ENCODE measurements at regions not wholly inside any gene's neighbourhood (a gene's known extent, or its start where the extent isn't known, plus 50 kb on each side); places are given as distances from the start of the nearest gene placed in this dataset.

- CTCF ChIA-PET: interaction anchor here (2.8 kb wide), 1 partner anchor 34 kb away, joined by 15 read pairs; no protein-coding TSS in a partner anchor
- H3K27me3 Mint-ChIP-seq (ENCODE audit: low read depth): peaks cover under 1% of the 10 kb centered on the region; the same call in 1 of the 2 replicates
- TF ChIP-seq, protein P1, sequence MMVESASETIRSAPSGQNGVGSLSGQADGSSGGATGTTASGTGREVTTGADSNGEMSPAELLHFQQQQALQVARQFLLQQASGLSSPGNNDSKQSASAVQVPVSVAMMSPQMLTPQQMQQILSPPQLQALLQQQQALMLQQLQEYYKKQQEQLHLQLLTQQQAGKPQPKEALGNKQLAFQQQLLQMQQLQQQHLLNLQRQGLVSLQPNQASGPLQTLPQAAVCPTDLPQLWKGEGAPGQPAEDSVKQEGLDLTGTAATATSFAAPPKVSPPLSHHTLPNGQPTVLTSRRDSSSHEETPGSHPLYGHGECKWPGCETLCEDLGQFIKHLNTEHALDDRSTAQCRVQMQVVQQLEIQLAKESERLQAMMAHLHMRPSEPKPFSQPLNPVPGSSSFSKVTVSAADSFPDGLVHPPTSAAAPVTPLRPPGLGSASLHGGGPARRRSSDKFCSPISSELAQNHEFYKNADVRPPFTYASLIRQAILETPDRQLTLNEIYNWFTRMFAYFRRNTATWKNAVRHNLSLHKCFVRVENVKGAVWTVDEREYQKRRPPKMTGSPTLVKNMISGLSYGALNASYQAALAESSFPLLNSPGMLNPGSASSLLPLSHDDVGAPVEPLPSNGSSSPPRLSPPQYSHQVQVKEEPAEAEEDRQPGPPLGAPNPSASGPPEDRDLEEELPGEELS (CRISPR knock-in tag; IDR thresholded peaks at IDR 0.05): no peak
- TF ChIP-seq ELF4 (CRISPR knock-in tag; IDR thresholded peaks at IDR 0.05; ENCODE audit: low read depth) (no peak), GABPB1 (CRISPR knock-in tag; IDR thresholded peaks at IDR 0.05) (no peak), ZNF671 (CRISPR knock-in tag; IDR thresholded peaks at IDR 0.05) (no peak), ZNF263 (CRISPR knock-in tag; IDR thresholded peaks at IDR 0.05; ENCODE audit: low read depth) (no peak)
- H3K4me3 Mint-ChIP-seq: no peak overlapping the region
- peak; percentile 51; the same call in 1 of the 2 replicates for ATAC-seq
- H3K27ac Mint-ChIP-seq: no peak overlapping the region
- no peak for DNase-seq (ENCODE audit: low spot score)
- no peaks in the 10 kb centered on the region for H3K36me3 Mint-ChIP-seq
- POLR2A ChIA-PET: no interaction called here
- H3K4me1 Mint-ChIP-seq: peaks cover 37% of the 10 kb centered on the region
- H3K9me3 Mint-ChIP-seq: no peaks in the 10 kb centered on the region
Observed at GRCh38 chr16:9645911-9646310, 536.3 kb downstream of the GRIN2A start.

GRCh38 chr16:9647981-9648701 is 534.1 kb downstream of the GRIN2A start:
- TF ChIP-seq ZNF219 (CRISPR knock-in tag; IDR thresholded peaks at IDR 0.05; ENCODE audit: borderline replicate concordance): no peak
- peak; percentile 76; the same call in 1 of the 2 replicates for TF ChIP-seq GABPB1 (CRISPR knock-in tag; IDR thresholded peaks at IDR 0.05)
- no peak for TF ChIP-seq ETV6 (CRISPR knock-in tag; IDR thresholded peaks at IDR 0.05)
- no peak for TF ChIP-seq MYBL2 (CRISPR knock-in tag; IDR thresholded peaks at IDR 0.05)
- TF ChIP-seq ZNF416 (CRISPR knock-in tag; IDR thresholded peaks at IDR 0.05): no peak
- TF ChIP-seq TEAD1 (CRISPR knock-in tag; IDR thresholded peaks at IDR 0.05): no peak
- peak; percentile 42 for TF ChIP-seq CTCF (IDR thresholded peaks at IDR 0.05)
- TF ChIP-seq, protein P2, sequence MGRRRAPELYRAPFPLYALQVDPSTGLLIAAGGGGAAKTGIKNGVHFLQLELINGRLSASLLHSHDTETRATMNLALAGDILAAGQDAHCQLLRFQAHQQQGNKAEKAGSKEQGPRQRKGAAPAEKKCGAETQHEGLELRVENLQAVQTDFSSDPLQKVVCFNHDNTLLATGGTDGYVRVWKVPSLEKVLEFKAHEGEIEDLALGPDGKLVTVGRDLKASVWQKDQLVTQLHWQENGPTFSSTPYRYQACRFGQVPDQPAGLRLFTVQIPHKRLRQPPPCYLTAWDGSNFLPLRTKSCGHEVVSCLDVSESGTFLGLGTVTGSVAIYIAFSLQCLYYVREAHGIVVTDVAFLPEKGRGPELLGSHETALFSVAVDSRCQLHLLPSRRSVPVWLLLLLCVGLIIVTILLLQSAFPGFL (CRISPR knock-in tag; IDR thresholded peaks at IDR 0.05; ENCODE audit: borderline replicate concordance): no peak
- no peak for TF ChIP-seq NR1H2 (CRISPR knock-in tag; IDR thresholded peaks at IDR 0.05)
- peak; percentile 66; the same call in 1 of the 2 replicates for TF ChIP-seq ZNF263 (CRISPR knock-in tag; IDR thresholded peaks at IDR 0.05; ENCODE audit: low read depth)
- no peak for TF ChIP-seq FOXP1 (CRISPR knock-in tag; IDR thresholded peaks at IDR 0.05; ENCODE audit: borderline replicate concordance)
- TF ChIP-seq CREB1 (CRISPR knock-in tag; IDR thresholded peaks at IDR 0.05): no peak
- TF ChIP-seq E2F4 (CRISPR knock-in tag; IDR thresholded peaks at IDR 0.05; ENCODE audit: borderline replicate concordance, low read depth): no peak
- H3K36me3 Mint-ChIP-seq: no peaks in the 10 kb centered on the region

More at GRCh38 chr16:9647981-9648701, 534.1 kb downstream of the GRIN2A start:
- ATAC-seq (peak; percentile 52), DNase-seq (ENCODE audit: low spot score) (no peak)
- POLR2A ChIA-PET: interaction anchor here (0.8 to 1.5 kb wide), 2 partner anchors 33 to 108 kb away, joined by 3 to 5 read pairs; no protein-coding TSS in a partner anchor
- no peaks in the 10 kb centered on the region for H3K9me3 Mint-ChIP-seq
- peaks cover 49% of the 10 kb centered on the region for H3K4me1 Mint-ChIP-seq
- peaks cover 3% of the 10 kb centered on the region; the same call in 1 of the 2 replicates for H3K27me3 Mint-ChIP-seq (ENCODE audit: low read depth)
- CTCF ChIA-PET: interaction anchor here (0.5 to 2.8 kb wide), 38 partner anchors 8 to 564 kb away, joined by 3 to 23 read pairs (median 4); partner anchors contain the start of gene GRIN2A
- no peak overlapping the region for H3K4me3 Mint-ChIP-seq
- H3K27ac Mint-ChIP-seq: no peak overlapping the region

All from WTC11 (cell line).